Glutamatergic neuron (in vitro differentiated cells): ENCODE measurements at regions not wholly inside any gene's neighbourhood (a gene's known extent, or its start where the extent isn't known, plus 50 kb on each side); places are given as distances from the start of the nearest gene placed in this dataset.

Experiments
- DNase-seq: peaks from one replicate; pipeline ENCODE4 v3.0.0; 2022
- H3K27ac Mint-ChIP-seq: one replicate; pipeline ENCODE4 v1.8.0; 2020; ENCODE audit warnings: mild to moderate bottlenecking, mixed read lengths, inconsistent platforms; ENCODE audit not compliant: unreplicated experiment
- H3K27me3 Mint-ChIP-seq: one replicate; pipeline ENCODE4 v1.8.0; 2020; ENCODE audit warnings: mild to moderate bottlenecking, moderate library complexity, mixed read lengths, inconsistent platforms; ENCODE audit not compliant: unreplicated experiment
- H3K36me3 Mint-ChIP-seq: one replicate; pipeline ENCODE4 v1.8.0; 2020; ENCODE audit warnings: mild to moderate bottlenecking, mixed read lengths, inconsistent platforms; ENCODE audit not compliant: unreplicated experiment
- H3K4me1 Mint-ChIP-seq: one replicate; pipeline ENCODE4 v1.8.0; 2020; ENCODE audit warnings: mild to moderate bottlenecking, low read depth, mixed read lengths, inconsistent platforms; ENCODE audit not compliant: unreplicated experiment
- H3K4me3 Mint-ChIP-seq: one replicate; pipeline ENCODE4 v1.8.0; 2020; ENCODE audit warnings: mild to moderate bottlenecking, mixed read lengths, inconsistent platforms; ENCODE audit not compliant: unreplicated experiment
- H3K9me3 Mint-ChIP-seq: one replicate; pipeline ENCODE4 v1.8.0; 2020; ENCODE audit warnings: mild to moderate bottlenecking, moderate library complexity, mixed read lengths, inconsistent platforms; ENCODE audit not compliant: unreplicated experiment
- TF ChIP-seq, protein P1 (sequence below): fragments of 200-600 bp; sonication (generic); IDR thresholded peaks from one replicate; pipeline ENCODE4 v1.5.0; 2021; ENCODE audit not compliant: partially characterized antibody, unreplicated experiment

DNA sequence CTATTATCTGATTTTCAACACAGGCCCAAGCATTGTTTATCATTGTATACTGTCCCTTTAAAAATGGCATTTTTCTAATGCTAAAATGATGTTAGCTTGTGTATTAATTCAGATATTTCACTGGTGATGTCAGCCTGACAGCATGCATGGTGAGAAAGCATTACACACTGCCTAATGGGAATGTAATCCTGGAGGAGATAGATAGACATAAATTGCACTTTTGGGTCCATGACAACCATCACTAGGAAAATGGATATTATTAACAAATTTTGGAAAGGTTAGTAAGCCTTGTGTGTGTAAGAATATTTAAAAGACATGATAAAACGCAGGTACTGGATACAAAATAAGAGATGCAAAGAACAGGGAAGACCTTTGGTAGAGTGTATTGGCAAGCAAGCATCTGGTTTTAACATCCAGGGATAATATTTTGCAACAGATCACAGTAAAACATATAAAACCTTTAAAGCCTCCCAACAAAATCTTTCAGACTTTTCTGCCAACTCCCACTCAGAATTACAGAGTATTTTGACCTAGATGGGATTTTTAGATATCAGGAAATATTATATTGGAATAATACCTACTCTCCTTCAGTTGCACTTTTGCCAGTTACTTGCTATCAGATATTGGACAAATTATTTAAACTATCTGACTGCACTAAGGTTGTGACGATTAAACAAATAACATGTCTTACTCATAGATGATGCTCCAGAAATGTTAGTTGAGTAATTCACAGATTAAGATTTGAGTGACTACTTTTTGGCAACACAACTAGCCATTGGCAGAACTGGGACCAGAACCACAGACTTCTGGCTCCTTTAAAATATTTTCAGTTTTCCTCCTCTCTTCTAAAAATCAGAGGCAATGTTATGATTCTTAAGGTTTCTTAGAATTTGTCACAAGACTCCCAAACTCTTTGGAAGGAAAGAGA is 291.6 kb upstream of the SEMA3C start:
- no peaks in the 10 kb centered on the region for H3K36me3 Mint-ChIP-seq
- no peaks in the 10 kb centered on the region for H3K4me1 Mint-ChIP-seq
- no peak overlapping the region for H3K4me3 Mint-ChIP-seq
- no peaks in the 10 kb centered on the region for H3K27me3 Mint-ChIP-seq
- TF ChIP-seq, protein P1, sequence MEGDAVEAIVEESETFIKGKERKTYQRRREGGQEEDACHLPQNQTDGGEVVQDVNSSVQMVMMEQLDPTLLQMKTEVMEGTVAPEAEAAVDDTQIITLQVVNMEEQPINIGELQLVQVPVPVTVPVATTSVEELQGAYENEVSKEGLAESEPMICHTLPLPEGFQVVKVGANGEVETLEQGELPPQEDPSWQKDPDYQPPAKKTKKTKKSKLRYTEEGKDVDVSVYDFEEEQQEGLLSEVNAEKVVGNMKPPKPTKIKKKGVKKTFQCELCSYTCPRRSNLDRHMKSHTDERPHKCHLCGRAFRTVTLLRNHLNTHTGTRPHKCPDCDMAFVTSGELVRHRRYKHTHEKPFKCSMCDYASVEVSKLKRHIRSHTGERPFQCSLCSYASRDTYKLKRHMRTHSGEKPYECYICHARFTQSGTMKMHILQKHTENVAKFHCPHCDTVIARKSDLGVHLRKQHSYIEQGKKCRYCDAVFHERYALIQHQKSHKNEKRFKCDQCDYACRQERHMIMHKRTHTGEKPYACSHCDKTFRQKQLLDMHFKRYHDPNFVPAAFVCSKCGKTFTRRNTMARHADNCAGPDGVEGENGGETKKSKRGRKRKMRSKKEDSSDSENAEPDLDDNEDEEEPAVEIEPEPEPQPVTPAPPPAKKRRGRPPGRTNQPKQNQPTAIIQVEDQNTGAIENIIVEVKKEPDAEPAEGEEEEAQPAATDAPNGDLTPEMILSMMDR: no peak
- H3K27ac Mint-ChIP-seq: no peak overlapping the region
- no peaks in the 10 kb centered on the region for H3K9me3 Mint-ChIP-seq
- DNase-seq: no peak

DNA sequence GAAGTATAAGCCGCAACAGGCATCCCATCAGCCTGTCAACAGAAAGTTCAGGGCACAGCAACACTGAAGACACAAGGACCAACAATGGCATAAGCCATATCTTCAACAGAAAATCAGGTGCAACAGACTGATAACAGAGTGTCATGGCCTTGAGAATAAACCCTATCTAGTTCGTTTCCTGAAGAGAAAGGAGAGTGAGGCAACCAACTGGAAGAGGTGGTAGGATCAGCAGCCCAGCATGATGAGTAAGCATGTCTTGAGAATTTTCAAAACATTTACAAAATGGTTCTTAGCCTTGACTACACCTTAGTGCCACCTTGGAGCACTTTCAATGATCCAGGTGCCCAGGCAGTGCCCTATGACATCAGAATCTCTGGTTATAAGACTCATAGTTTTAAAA is 290.2 kb upstream of the SEMA3C start:
- no peaks in the 10 kb centered on the region for H3K27me3 Mint-ChIP-seq
- no peak for DNase-seq
- no peak overlapping the region for H3K4me3 Mint-ChIP-seq
- TF ChIP-seq, protein P1: no peak
- H3K9me3 Mint-ChIP-seq: no peaks in the 10 kb centered on the region
- no peaks in the 10 kb centered on the region for H3K4me1 Mint-ChIP-seq
- no peak overlapping the region for H3K27ac Mint-ChIP-seq
- H3K36me3 Mint-ChIP-seq: no peaks in the 10 kb centered on the region

DNA sequence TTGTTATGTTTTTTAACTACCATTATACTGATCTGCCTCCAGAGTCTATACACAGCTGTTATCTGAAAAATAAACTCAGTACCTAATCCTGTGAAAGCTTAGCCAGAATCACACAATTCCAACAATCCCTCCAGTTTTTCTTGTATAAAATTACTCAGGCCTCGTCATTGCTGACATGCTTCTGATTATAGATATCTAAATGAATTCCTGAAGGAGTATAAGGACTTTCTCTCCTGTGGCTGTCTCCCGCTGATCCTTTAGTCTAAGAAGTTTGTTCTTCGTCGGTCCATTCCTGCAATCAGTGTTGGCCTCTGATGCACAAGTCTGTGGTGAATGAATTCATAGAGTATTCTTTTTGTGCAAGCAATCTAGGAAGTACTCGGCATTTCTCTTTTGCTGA is 288.9 kb upstream of the SEMA3C start:
- Mint-ChIP-seq H3K27me3 (no peaks in the 10 kb centered on the region), H3K4me3 (no peak overlapping the region), H3K27ac (no peak overlapping the region), H3K36me3 (no peaks in the 10 kb centered on the region), H3K9me3 (no peaks in the 10 kb centered on the region), H3K4me1 (no peaks in the 10 kb centered on the region)
- TF ChIP-seq, protein P1: no peak
- DNase-seq: no peak

DNA sequence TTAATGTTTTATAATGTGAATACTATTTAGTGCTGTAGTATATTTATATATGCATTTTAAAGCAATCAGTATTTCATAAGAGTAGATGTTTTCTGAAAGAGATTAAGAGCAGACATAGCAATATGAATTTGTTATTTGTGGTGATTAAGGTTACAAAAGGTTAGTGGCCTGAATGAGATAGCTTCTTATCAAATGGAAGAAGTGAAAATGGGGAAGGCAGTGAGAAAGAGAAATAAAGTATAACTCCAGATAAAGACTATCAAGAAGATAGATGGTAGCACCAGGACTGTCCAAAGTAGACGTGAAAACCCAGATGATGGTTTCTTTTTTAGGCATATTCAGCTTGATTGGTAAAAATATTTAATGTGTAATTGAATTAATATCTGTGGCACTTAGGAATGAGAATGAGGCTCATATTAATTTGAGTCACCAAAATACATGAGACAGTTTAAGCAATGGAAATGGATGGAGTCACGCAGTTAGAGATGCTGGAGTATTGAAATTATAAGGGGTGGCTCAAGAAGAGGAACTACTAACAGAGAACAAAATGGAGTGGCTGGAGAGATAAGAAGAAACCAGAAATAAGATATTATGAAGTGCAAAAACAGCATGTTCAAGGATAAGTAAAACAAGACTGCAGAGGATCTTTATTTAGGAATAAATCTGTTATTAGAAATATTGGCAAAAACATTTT is 288.0 kb upstream of the SEMA3C start:
- Mint-ChIP-seq H3K4me3 (no peak overlapping the region), H3K27me3 (no peaks in the 10 kb centered on the region), H3K27ac (no peak overlapping the region), H3K9me3 (no peaks in the 10 kb centered on the region), H3K36me3 (no peaks in the 10 kb centered on the region), H3K4me1 (no peaks in the 10 kb centered on the region)
- no peak for DNase-seq
- TF ChIP-seq, protein P1: no peak

DNA sequence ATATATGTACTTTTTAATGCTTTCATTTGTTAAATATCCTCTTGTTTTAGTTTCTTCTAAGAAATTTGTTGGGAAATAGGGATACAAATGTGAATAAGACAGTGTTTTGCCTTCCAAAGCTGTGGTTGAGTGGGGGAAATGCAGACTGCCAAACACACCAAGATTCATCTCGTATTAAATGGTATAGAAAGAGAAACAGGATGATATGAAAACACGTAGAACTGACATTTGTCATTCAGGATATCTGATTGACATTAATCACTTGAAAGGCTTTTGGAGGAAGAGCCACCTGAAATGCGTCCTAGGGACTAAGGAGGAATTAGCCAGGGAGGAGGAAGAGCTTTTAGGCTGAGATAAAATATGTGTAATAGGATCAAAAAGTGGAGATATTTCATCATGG is 287.4 kb upstream of the SEMA3C start:
- no peak for DNase-seq
- Mint-ChIP-seq H3K27me3 (no peaks in the 10 kb centered on the region), H3K9me3 (no peaks in the 10 kb centered on the region), H3K4me3 (no peak overlapping the region), H3K4me1 (no peaks in the 10 kb centered on the region), H3K27ac (no peak overlapping the region), H3K36me3 (no peaks in the 10 kb centered on the region)
- TF ChIP-seq, protein P1: no peak
